ENCODE measurements at regions not wholly inside any gene's neighbourhood (a gene's known extent, or its start where the extent isn't known, plus 50 kb on each side); places are given as distances from the start of the nearest gene placed in this dataset.

DNA sequence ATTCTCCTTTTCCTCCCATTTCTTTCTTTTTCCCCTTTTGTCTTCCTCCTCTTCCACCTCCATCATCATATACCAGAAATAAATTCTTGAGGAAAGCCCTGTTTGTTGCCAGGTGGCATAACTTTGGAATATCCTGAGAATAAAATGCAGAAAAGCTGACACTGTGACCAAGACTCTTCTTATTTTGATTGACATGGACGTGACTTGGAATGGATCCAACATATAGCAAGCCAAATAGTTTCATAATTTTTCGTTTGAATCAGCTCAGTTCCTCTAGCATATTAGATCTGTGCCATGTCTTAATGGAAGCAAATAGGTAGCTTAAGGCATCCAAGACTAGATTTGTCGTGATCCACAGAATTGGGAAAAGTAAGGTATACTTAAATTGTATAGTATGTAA is 354.7 kb upstream of the FIGN start:
- TF ChIP-seq EGR1 (IDR thresholded peaks at IDR 0.05) = no peak
- TF ChIP-seq CREB1 (IDR thresholded peaks at IDR 0.05; ENCODE audit: low read depth) = no peak
- no peak for TF ChIP-seq TCF12 (IDR thresholded peaks at IDR 0.05; ENCODE audit: low read depth)
- no peak for TF ChIP-seq YY1 (IDR thresholded peaks at IDR 0.05; ENCODE audit: low read depth)
- no peak for TF ChIP-seq TAF1 (IDR thresholded peaks at IDR 0.05; ENCODE audit: low read depth)
- TF ChIP-seq TEAD4 (IDR thresholded peaks at IDR 0.05) = no peak
- TF ChIP-seq, protein P1, sequence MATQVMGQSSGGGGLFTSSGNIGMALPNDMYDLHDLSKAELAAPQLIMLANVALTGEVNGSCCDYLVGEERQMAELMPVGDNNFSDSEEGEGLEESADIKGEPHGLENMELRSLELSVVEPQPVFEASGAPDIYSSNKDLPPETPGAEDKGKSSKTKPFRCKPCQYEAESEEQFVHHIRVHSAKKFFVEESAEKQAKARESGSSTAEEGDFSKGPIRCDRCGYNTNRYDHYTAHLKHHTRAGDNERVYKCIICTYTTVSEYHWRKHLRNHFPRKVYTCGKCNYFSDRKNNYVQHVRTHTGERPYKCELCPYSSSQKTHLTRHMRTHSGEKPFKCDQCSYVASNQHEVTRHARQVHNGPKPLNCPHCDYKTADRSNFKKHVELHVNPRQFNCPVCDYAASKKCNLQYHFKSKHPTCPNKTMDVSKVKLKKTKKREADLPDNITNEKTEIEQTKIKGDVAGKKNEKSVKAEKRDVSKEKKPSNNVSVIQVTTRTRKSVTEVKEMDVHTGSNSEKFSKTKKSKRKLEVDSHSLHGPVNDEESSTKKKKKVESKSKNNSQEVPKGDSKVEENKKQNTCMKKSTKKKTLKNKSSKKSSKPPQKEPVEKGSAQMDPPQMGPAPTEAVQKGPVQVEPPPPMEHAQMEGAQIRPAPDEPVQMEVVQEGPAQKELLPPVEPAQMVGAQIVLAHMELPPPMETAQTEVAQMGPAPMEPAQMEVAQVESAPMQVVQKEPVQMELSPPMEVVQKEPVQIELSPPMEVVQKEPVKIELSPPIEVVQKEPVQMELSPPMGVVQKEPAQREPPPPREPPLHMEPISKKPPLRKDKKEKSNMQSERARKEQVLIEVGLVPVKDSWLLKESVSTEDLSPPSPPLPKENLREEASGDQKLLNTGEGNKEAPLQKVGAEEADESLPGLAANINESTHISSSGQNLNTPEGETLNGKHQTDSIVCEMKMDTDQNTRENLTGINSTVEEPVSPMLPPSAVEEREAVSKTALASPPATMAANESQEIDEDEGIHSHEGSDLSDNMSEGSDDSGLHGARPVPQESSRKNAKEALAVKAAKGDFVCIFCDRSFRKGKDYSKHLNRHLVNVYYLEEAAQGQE (IDR thresholded peaks at IDR 0.05; ENCODE audit: low read depth) = no peak
- no peak for TF ChIP-seq CEBPB (IDR thresholded peaks at IDR 0.05)
- TF ChIP-seq, protein P2, sequence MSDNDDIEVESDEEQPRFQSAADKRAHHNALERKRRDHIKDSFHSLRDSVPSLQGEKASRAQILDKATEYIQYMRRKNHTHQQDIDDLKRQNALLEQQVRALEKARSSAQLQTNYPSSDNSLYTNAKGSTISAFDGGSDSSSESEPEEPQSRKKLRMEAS (IDR thresholded peaks at IDR 0.05) = no peak
- TF ChIP-seq FOXM1 (IDR thresholded peaks at IDR 0.05; ENCODE audit: borderline replicate concordance, low read depth) = no peak

Measured in Ishikawa (cell line).